K562 (cell line): ENCODE measurements at regions not wholly inside any gene's neighbourhood (a gene's known extent, or its start where the extent isn't known, plus 50 kb on each side); places are given as distances from the start of the nearest gene placed in this dataset.

Experiments
- ATAC-seq: fragments of 200-7000 bp; cut with Tn5 transposase; 3 replicates; pipeline ENCODE4 v1.9.1; 2020; ENCODE audit warnings: moderate library complexity
- BruUV-seq: library from RNA; stranded (reverse); fragments of 400-500 nt; replicated peaks from 2 replicates; lab custom pipeline; 2021; lab: Mats Ljungman, UMichigan
- CTCF ChIA-PET: fragments of 300-600 bp; formaldehyde crosslinking; extraction: SDS; loops from one replicate; lab custom pipeline; 2021; ENCODE audit warnings: low intra/inter-chr PET ratio; lab: Yijun Ruan, JAX
- POLR2A ChIA-PET: fragments of 300-600, 350-650 bp; sonication (Branson Sonifier 250); formaldehyde crosslinking; extraction: SDS; loops from one replicate; lab custom pipeline; 2021; ENCODE audit warnings: antibody characterized with exemption, inconsistent platforms; lab: Yijun Ruan, JAX
- DNase-seq, 4 experiments: peaks; one replicate each; pipeline versions ENCODE4 v3.0.0 to v3.0.0-alpha.2; 2011 to 2018; ENCODE audit warnings: low spot score in 3 of 4, mixed read lengths in 3 of 4; ENCODE audit errors: extremely low read depth in 1 of 4
- FAIRE-seq: peaks from 2 replicates; lab custom pipeline; 2011; peaks lifted over from hg19 to GRCh38; lab: Jason Lieb, UNC
- H2AFZ ChIP-seq: 2 replicates; pipeline ENCODE4 v1.6.0; 2011; ENCODE audit warnings: low read depth, low read length, control low read depth, inconsistent platforms
- H3K27ac ChIP-seq: fragments of 200-600 bp; 3 replicates; pipeline ENCODE4 v1.8.0; 2011; ENCODE audit warnings: low read depth, mild to moderate bottlenecking, control low read depth, inconsistent platforms, low read length, moderate library complexity, mixed read lengths; ENCODE audit errors: extremely low read depth
- H3K27me3 ChIP-seq, 2 experiments: fragments of 300-600 bp in 1 of 2; 2 replicates in 1 of 2; 3 replicates in 1 of 2; pipeline versions ENCODE4 v1.6.0 to v1.8.0; 2011; ENCODE audit warnings: inconsistent platforms in 2 of 2, low read length in 2 of 2, mild to moderate bottlenecking in 1 of 2, mixed read lengths in 1 of 2, moderate library complexity in 1 of 2; ENCODE audit not compliant: control insufficient read depth in 2 of 2, insufficient read depth in 2 of 2
- H3K36me3 ChIP-seq: fragments of 300-600 bp; 3 replicates; pipeline ENCODE4 v1.8.0; 2011; ENCODE audit warnings: mild to moderate bottlenecking, low read length, inconsistent platforms; ENCODE audit not compliant: control insufficient read depth, insufficient read depth
- H3K4me1 ChIP-seq, 2 experiments: fragments of 200-600 bp in 1 of 2; replicated peaks in 1 of 2; 2 replicates in 1 of 2; 3 replicates in 1 of 2; pipeline versions ENCODE4 v1.5.1 to v1.8.0; 2011; ENCODE audit warnings: inconsistent platforms in 2 of 2, low read length in 2 of 2, mild to moderate bottlenecking in 1 of 2, mixed read lengths in 1 of 2, moderate library complexity in 1 of 2; ENCODE audit not compliant: control insufficient read depth in 2 of 2, insufficient read depth in 2 of 2
- H3K4me2 ChIP-seq: 2 replicates; pipeline ENCODE4 v1.6.1; 2011; ENCODE audit warnings: low read length, control low read depth, inconsistent platforms, mixed read lengths; ENCODE audit not compliant: insufficient read depth
- H3K4me3 ChIP-seq: fragments of 200-600 bp; sonication (generic), shearing (Covaris generic); 2 replicates; pipeline ENCODE4 v1.5.1; 2016; ENCODE audit warnings: control low read depth, inconsistent platforms
- H3K79me2 ChIP-seq: fragments of 200-600 bp; 3 replicates; pipeline ENCODE4 v1.8.0; 2011; ENCODE audit warnings: low read length, inconsistent platforms; ENCODE audit not compliant: control insufficient read depth, insufficient read depth
- H3K9ac ChIP-seq, 2 experiments: 2 replicates each; pipeline versions ENCODE4 v1.6.0 to v1.6.1; 2011; ENCODE audit warnings: low read depth in 2 of 2, low read length in 2 of 2, control low read depth in 1 of 2, inconsistent platforms in 1 of 2, mild to moderate bottlenecking in 1 of 2, mixed read lengths in 1 of 2; ENCODE audit not compliant: insufficient read depth in 1 of 2
- H3K9me1 ChIP-seq: one replicate; pipeline ENCODE4 v1.6.0; 2011; ENCODE audit warnings: inconsistent platforms, mild to moderate bottlenecking, low read length, moderate library complexity; ENCODE audit not compliant: control insufficient read depth, insufficient read depth
- H3K9me3 ChIP-seq: replicated peaks from 2 replicates; pipeline ENCODE4 v1.5.1; 2011; ENCODE audit warnings: low read depth, low read length, inconsistent platforms; ENCODE audit not compliant: control insufficient read depth, insufficient read depth
- H4K20me1 ChIP-seq: replicated peaks from 2 replicates; pipeline ENCODE4 v1.6.1; 2011; ENCODE audit warnings: low read length, inconsistent platforms, mixed read lengths; ENCODE audit not compliant: control insufficient read depth, insufficient read depth
- ARNT ChIP-seq, 2 experiments: fragments of 450-650 bp; IDR thresholded peaks; 2 replicates each; pipeline ENCODE4 v1.6.1; 2016; ENCODE audit warnings: mild to moderate bottlenecking in 1 of 2
- BRCA1 ChIP-seq, 2 experiments: fragments of 450-650 bp in 1 of 2; sonication (generic) in 1 of 2; formaldehyde crosslinking in 1 of 2; IDR thresholded peaks; 2 replicates each; pipeline versions ENCODE4 v1.5.0 to v1.6.1; 2017 to 2020; ENCODE audit warnings: mild to moderate bottlenecking in 1 of 2, missing genetic modification reagents in 1 of 2
- FOXA1 ChIP-seq: fragments of 450-650 bp; IDR thresholded peaks from 2 replicates; pipeline ENCODE4 v1.6.1; 2016; ENCODE audit warnings: mild to moderate bottlenecking, borderline replicate concordance
- FOXP1 ChIP-seq: sonication (generic); formaldehyde crosslinking; IDR thresholded peaks from 2 replicates; pipeline ENCODE4 v1.8.0; 2022; ENCODE audit warnings: mild to moderate bottlenecking, missing genetic modification reagents
- RAD21 ChIP-seq, 2 experiments: fragments of 250-450 bp in 1 of 2; fragments of 450-650 bp in 1 of 2; sonication (Bioruptor Pico) in 1 of 2; formaldehyde crosslinking in 1 of 2; IDR thresholded peaks in 1 of 2; conservative IDR thresholded peaks in 1 of 2; 2 replicates each; pipeline versions ENCODE4 v1.4.0 to v1.8.0; 2020 to 2022; ENCODE audit warnings: mild to moderate bottlenecking in 2 of 2, moderate library complexity in 1 of 2
- RFX5 ChIP-seq: IDR thresholded peaks from 2 replicates; pipeline ENCODE4 v1.6.1; 2011; ENCODE audit warnings: low read depth, mild to moderate bottlenecking, improper control_type of control experiment, low read length
- XRCC5 ChIP-seq: fragments of 200-400 bp; formaldehyde crosslinking; IDR thresholded peaks from 2 replicates; pipeline ENCODE4 v1.6.1; 2017; ENCODE audit warnings: low read depth, mild to moderate bottlenecking, low read length
- ZNF133 ChIP-seq: fragments of 250-450 bp; sonication (Bioruptor Pico); IDR thresholded peaks from 2 replicates; pipeline ENCODE4 v1.4.0; 2020; ENCODE audit warnings: mild to moderate bottlenecking
- ZNF561 ChIP-seq: fragments of 450-650 bp; formaldehyde crosslinking; conservative IDR thresholded peaks from 2 replicates; pipeline ENCODE4 v1.4.0; 2020; ENCODE audit warnings: mild to moderate bottlenecking, moderate library complexity
- ZNF740 ChIP-seq, 3 experiments: fragments of 200-800 bp in 1 of 3; sonication (Bioruptor generic) in 1 of 3; sonication (generic) in 1 of 3; formaldehyde crosslinking in 1 of 3; IDR thresholded peaks; 2 replicates each; pipeline versions ENCODE4 v1.6.1 to v1.8.0; 2016 to 2022; ENCODE audit warnings: mild to moderate bottlenecking in 2 of 3, missing compliant biosample characterization in 2 of 3, missing genetic modification characterization in 2 of 3, missing genetic modification reagents in 1 of 3
- ZSCAN29 ChIP-seq: fragments of 450-650 bp; IDR thresholded peaks from 2 replicates; pipeline ENCODE4 v1.6.1; 2017
- WGBS: fragments of 100-300 bp; shearing (Covaris generic); methylation state at CpG from one replicate; pipeline ENCODE4 v1.1.6; 2016; ENCODE audit warnings: low coverage, mixed read lengths; ENCODE audit not compliant: insufficient coverage; ENCODE audit errors: missing lambda C conversion rate; 5-methylcytosine and 5-hydroxymethylcytosine counted together
- in situ Hi-C: fragments of 300-500 bp; cut with MboI; formaldehyde crosslinking; loops from 4 replicates; pipeline ENCODE4 v1.15.0; 2018; ENCODE audit warnings: inconsistent platforms, mixed read lengths
- intact Hi-C: fragments of 100-400 bp; cut with micrococcal nuclease; formaldehyde crosslinking; loops from 2 replicates; pipeline ENCODE4 v1.14.2; 2022
- TF ChIP-seq, protein P1 (sequence below): fragments of 450-650 bp; conservative IDR thresholded peaks from 2 replicates; pipeline ENCODE4 v1.6.1; 2016; ENCODE audit warnings: missing genetic modification characterization, low read depth, mild to moderate bottlenecking, missing compliant biosample characterization, moderate library complexity
- TF ChIP-seq, protein P2 (sequence below): fragments of 450-650 bp; IDR thresholded peaks from 2 replicates; pipeline ENCODE4 v1.6.1; 2014; ENCODE audit warnings: low read depth, mild to moderate bottlenecking, moderate library complexity, borderline replicate concordance

DNA sequence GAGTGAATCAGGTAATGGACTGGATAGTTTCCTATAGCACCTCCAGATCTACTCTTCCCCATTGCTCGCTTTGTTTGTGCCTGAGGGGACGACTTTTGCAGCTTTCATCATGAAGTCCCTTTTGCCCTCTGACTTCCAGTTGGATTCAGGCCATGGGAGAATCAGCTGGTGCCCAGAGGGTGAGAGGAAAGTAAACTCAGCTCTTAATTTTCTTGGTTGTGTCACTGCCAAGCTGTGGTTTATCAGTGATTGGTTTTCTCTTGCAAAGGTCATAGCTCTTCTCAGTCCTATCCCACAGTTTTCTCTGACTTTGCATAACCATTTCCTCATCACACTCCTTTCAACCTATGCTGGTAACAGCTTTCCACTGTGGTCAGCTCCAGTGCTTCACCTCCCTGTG, 200.1 kb downstream of the KCNJ2 start:
- no peaks in the 10 kb centered on the region for H4K20me1 ChIP-seq
- H2AFZ ChIP-seq = no peak overlapping the region
- DNase-seq (no peak), ATAC-seq (no peak), FAIRE-seq (no peak)
- TF ChIP-seq FOXA1 = no peak
- no peak for TF ChIP-seq RAD21 (CRISPR knock-in tag; conservative IDR thresholded peaks at IDR 0.05 in 1 of 2, IDR thresholded peaks at IDR 0.05 in 1 of 2)
- no peak overlapping the region for H3K27ac ChIP-seq
- H3K4me3 ChIP-seq = no peak overlapping the region
- WGBS = 0% methylated on average over 2 of the region's 2 CpGs
- H3K27me3 ChIP-seq = no peaks in the 10 kb centered on the region
- no peaks in the 10 kb centered on the region for H3K4me1 ChIP-seq
- no peaks in the 10 kb centered on the region for H3K9me1 ChIP-seq
- no peak overlapping the region for H3K4me2 ChIP-seq
- no TSS peak for BruUV-seq
- in situ Hi-C loops (no loop called here), intact Hi-C loops (no loop called here)
- no peak overlapping the region for H3K9ac ChIP-seq
- H3K79me2 ChIP-seq = no peaks in the 10 kb centered on the region
- POLR2A ChIA-PET = no interaction called here
- no peaks in the 10 kb centered on the region for H3K9me3 ChIP-seq
- no peaks in the 10 kb centered on the region for H3K36me3 ChIP-seq
- CTCF ChIA-PET = no interaction called here

- in situ Hi-C loops = no loop called here
- no peak for FAIRE-seq
- H3K4me1 ChIP-seq = no peaks in the 10 kb centered on the region
- no peak overlapping the region for H3K4me3 ChIP-seq
- POLR2A ChIA-PET = no interaction called here
- H3K27ac ChIP-seq = no peak overlapping the region
- no peaks in the 10 kb centered on the region for H3K36me3 ChIP-seq
- no peaks in the 10 kb centered on the region for H3K9me3 ChIP-seq
- CTCF ChIA-PET = no interaction called here
- H4K20me1 ChIP-seq = no peaks in the 10 kb centered on the region
- no peaks in the 10 kb centered on the region for H3K27me3 ChIP-seq
- no peaks in the 10 kb centered on the region for H3K9me1 ChIP-seq
- ATAC-seq = no peak
- TF ChIP-seq FOXP1 (CRISPR knock-in tag) = no peak
- TF ChIP-seq ARNT (IDR thresholded peaks at IDR 0.05) = no peak
- no peak for TF ChIP-seq ZNF561 (CRISPR knock-in tag)
- TF ChIP-seq ZNF740 (CRISPR knock-in tag; IDR thresholded peaks at IDR 0.05) = no peak
- TF ChIP-seq ZNF740 (tag; IDR thresholded peaks at IDR 0.05) = no peak
- no peak for TF ChIP-seq ZNF133 (CRISPR knock-in tag)
- no peak for TF ChIP-seq RFX5
- no peak for TF ChIP-seq ZSCAN29
- TF ChIP-seq, protein P1, sequence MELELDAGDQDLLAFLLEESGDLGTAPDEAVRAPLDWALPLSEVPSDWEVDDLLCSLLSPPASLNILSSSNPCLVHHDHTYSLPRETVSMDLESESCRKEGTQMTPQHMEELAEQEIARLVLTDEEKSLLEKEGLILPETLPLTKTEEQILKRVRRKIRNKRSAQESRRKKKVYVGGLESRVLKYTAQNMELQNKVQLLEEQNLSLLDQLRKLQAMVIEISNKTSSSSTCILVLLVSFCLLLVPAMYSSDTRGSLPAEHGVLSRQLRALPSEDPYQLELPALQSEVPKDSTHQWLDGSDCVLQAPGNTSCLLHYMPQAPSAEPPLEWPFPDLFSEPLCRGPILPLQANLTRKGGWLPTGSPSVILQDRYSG = no peak
- TF ChIP-seq BRCA1 (IDR thresholded peaks at IDR 0.05) = no peak
- TF ChIP-seq BRCA1 (CRISPR knock-in tag; IDR thresholded peaks at IDR 0.05) = no peak
- no peak for TF ChIP-seq XRCC5
- TF ChIP-seq, protein P2, sequence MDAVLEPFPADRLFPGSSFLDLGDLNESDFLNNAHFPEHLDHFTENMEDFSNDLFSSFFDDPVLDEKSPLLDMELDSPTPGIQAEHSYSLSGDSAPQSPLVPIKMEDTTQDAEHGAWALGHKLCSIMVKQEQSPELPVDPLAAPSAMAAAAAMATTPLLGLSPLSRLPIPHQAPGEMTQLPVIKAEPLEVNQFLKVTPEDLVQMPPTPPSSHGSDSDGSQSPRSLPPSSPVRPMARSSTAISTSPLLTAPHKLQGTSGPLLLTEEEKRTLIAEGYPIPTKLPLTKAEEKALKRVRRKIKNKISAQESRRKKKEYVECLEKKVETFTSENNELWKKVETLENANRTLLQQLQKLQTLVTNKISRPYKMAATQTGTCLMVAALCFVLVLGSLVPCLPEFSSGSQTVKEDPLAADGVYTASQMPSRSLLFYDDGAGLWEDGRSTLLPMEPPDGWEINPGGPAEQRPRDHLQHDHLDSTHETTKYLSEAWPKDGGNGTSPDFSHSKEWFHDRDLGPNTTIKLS = no peak
- BruUV-seq = no TSS peak
- H3K79me2 ChIP-seq = no peaks in the 10 kb centered on the region
- no peak overlapping the region for H3K4me2 ChIP-seq
- intact Hi-C loops = no loop called here
- WGBS = 0% methylated on average over 4 of the region's 4 CpGs
- no peak overlapping the region for H2AFZ ChIP-seq
- DNase-seq = no peak
- no peak overlapping the region for H3K9ac ChIP-seq
These were observed 201.5 kb downstream of the KCNJ2 start for GRCh38 chr17:70370816-70371215.
